MCF 10A (cell line): ENCODE measurements at regions not wholly inside any gene's neighbourhood (a gene's known extent, or its start where the extent isn't known, plus 50 kb on each side); places are given as distances from the start of the nearest gene placed in this dataset.

Experiments used
- BruUV-seq: library from RNA; stranded (reverse); fragments of 400-500 nt; replicated peaks from 2 replicates; lab custom pipeline; 2021; lab: Mats Ljungman, UMichigan
- CTCF ChIA-PET: fragments of 300-600 bp; sonication (Branson Sonifier 250); formaldehyde crosslinking; extraction: SDS; loops from one replicate; lab custom pipeline; 2021; ENCODE audit warnings: antibody characterized with exemption, inconsistent platforms; lab: Yijun Ruan, JAX
- POLR2A ChIA-PET: fragments of 300-600, 350-650 bp; sonication (Branson Sonifier 250); formaldehyde crosslinking; extraction: SDS; loops from one replicate; lab custom pipeline; 2020; ENCODE audit warnings: antibody characterized with exemption, inconsistent platforms; lab: Yijun Ruan, JAX
- DNase-seq: peaks from one replicate; pipeline ENCODE4 v3.0.0-alpha.2; 2018; ENCODE audit not compliant: unreplicated experiment
- H3K27ac Mint-ChIP-seq: one replicate; pipeline ENCODE4 v1.8.0; 2022; ENCODE audit warnings: mild to moderate bottlenecking, low read depth, mixed read lengths; ENCODE audit not compliant: unreplicated experiment
- H3K27me3 Mint-ChIP-seq: one replicate; pipeline ENCODE4 v1.8.0; 2022; ENCODE audit warnings: mixed read lengths; ENCODE audit not compliant: insufficient read depth, unreplicated experiment
- H3K36me3 Mint-ChIP-seq: one replicate; pipeline ENCODE4 v1.8.0; 2022; ENCODE audit warnings: mild to moderate bottlenecking, moderate library complexity, mixed read lengths; ENCODE audit not compliant: insufficient read depth, unreplicated experiment
- H3K4me1 Mint-ChIP-seq: one replicate; pipeline ENCODE4 v1.8.0; 2022; ENCODE audit warnings: mixed read lengths; ENCODE audit not compliant: insufficient read depth, unreplicated experiment
- H3K4me3 Mint-ChIP-seq: one replicate; pipeline ENCODE4 v1.8.0; 2022; ENCODE audit warnings: mild to moderate bottlenecking, moderate library complexity, mixed read lengths; ENCODE audit not compliant: unreplicated experiment
- H3K9me3 Mint-ChIP-seq: one replicate; pipeline ENCODE4 v1.8.0; 2022; ENCODE audit warnings: mixed read lengths; ENCODE audit not compliant: unreplicated experiment
- CTCF ChIP-seq: fragments of 200-600 bp; IDR thresholded peaks from one replicate; pipeline ENCODE4 v1.8.0; 2022; ENCODE audit warnings: antibody characterized with exemption, mild to moderate bottlenecking; ENCODE audit not compliant: unreplicated experiment
- intact Hi-C: fragments of 100-400 bp; cut with micrococcal nuclease; formaldehyde crosslinking; loops from 2 replicates; pipeline ENCODE4 v1.14.1; 2022

- no peaks in the 10 kb centered on the region for H3K27me3 Mint-ChIP-seq
- intact Hi-C loops: no loop called here
- TF ChIP-seq CTCF: no peak
- no peaks in the 10 kb centered on the region for H3K4me1 Mint-ChIP-seq
- H3K9me3 Mint-ChIP-seq: peaks cover 12% of the 10 kb centered on the region
- POLR2A ChIA-PET: interaction anchor here (0.6 kb wide), 1 partner anchor 172 kb away, joined by 3 read pairs; no protein-coding TSS in a partner anchor
- CTCF ChIA-PET: no interaction called here
- DNase-seq: peak; percentile 6
- BruUV-seq: no TSS peak
- H3K27ac Mint-ChIP-seq: no peak overlapping the region
- H3K4me3 Mint-ChIP-seq: no peak overlapping the region
- H3K36me3 Mint-ChIP-seq: no peaks in the 10 kb centered on the region
These were observed 687.5 kb downstream of the SORCS3 start for GRCh38 chr10:105328503-105329133.
